ENCODE measurements at regions not wholly inside any gene's neighbourhood (a gene's known extent, or its start where the extent isn't known, plus 50 kb on each side); places are given as distances from the start of the nearest gene placed in this dataset.
A peak's percentile ranks its signal among the peaks of the same experiment; 100 is the strongest.

- no peak overlapping the region for H3K4me3 ChIP-seq
- DNase-seq (no peak), ATAC-seq (no peak)
- peaks cover 0 to 7% (median 0%) of the 10 kb centered on the region in 9 donors for H3K4me1 ChIP-seq
- H3K27me3 ChIP-seq = peaks cover 0 to 48% (median 0%) of the 10 kb centered on the region in 7 donors
- intact Hi-C loops (cut with DNase I) = no loop called here
- TF ChIP-seq, protein P1, sequence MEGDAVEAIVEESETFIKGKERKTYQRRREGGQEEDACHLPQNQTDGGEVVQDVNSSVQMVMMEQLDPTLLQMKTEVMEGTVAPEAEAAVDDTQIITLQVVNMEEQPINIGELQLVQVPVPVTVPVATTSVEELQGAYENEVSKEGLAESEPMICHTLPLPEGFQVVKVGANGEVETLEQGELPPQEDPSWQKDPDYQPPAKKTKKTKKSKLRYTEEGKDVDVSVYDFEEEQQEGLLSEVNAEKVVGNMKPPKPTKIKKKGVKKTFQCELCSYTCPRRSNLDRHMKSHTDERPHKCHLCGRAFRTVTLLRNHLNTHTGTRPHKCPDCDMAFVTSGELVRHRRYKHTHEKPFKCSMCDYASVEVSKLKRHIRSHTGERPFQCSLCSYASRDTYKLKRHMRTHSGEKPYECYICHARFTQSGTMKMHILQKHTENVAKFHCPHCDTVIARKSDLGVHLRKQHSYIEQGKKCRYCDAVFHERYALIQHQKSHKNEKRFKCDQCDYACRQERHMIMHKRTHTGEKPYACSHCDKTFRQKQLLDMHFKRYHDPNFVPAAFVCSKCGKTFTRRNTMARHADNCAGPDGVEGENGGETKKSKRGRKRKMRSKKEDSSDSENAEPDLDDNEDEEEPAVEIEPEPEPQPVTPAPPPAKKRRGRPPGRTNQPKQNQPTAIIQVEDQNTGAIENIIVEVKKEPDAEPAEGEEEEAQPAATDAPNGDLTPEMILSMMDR (IDR thresholded peaks at IDR 0.05) = no peak
- WGBS, 2 donors = 52 to 63% methylated on average over 11 of the region's 11 CpGs
- H3K9me3 ChIP-seq = no peaks in the 10 kb centered on the region
- H3K27ac ChIP-seq = no peak overlapping the region
- H3K36me3 ChIP-seq = no peaks in the 10 kb centered on the region
Observed at GRCh38 chrX:9333873-9334560, 130.8 kb upstream of the TBL1X start.

DNA sequence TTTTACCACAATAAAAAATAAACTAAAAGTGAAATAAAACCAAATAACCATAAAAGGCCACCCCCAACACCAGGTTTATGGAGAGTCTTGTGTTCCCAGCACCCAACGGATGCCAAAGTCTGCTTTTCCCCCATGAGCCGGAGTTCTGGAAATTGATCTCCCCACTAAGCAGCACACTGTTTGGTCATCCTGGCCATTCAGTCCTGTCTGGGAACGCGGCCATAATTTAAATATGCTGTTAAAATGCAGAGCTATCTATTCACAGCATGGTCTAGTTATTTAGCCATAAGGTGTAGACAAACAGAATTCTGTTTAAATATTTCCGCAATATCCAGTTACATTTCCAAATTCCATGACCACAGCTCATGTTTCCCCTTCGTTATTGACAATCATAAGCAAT, 129.6 kb upstream of the TBL1X start:
- ATAC-seq (no peak), DNase-seq (no peak)
- Histone ChIP-seq H3K4me3 (no peak overlapping the region), H3K4me1 (peaks cover 0 to 15% (median under 1%) of the 10 kb centered on the region in 9 donors), H3K27me3 (peaks cover 0 to 38% (median 0%) of the 10 kb centered on the region in 7 donors), H3K36me3 (no peaks in the 10 kb centered on the region), H3K9me3 (no peaks in the 10 kb centered on the region), H3K27ac (no peak overlapping the region)
- WGBS, 2 donors = 93 to 94% methylated on average over 6 of the region's 6 CpGs
- intact Hi-C loops (cut with DNase I) = no loop called here
- TF ChIP-seq, protein P1 (IDR thresholded peaks at IDR 0.05) = no peak

GRCh38 chrX:9336456-9336855, 128.4 kb upstream of the TBL1X start:
- no peak overlapping the region for H3K4me3 ChIP-seq
- peaks cover 0 to 27% (median 0%) of the 10 kb centered on the region in 7 donors for H3K27me3 ChIP-seq
- H3K27ac ChIP-seq = no peak overlapping the region
- intact Hi-C loops (cut with DNase I) = no loop called here
- no peaks in the 10 kb centered on the region for H3K9me3 ChIP-seq
- ATAC-seq (no peak), DNase-seq (no peak)
- peaks cover 0 to 28% (median 13%) of the 10 kb centered on the region in 9 donors for H3K4me1 ChIP-seq
- 64 to 79% methylated on average over 8 of the region's 8 CpGs for WGBS, 2 donors
- H3K36me3 ChIP-seq = no peaks in the 10 kb centered on the region
- TF ChIP-seq, protein P1 (IDR thresholded peaks at IDR 0.05) = no peak

GRCh38 chrX:9337046-9337445, 127.8 kb upstream of the TBL1X start:
- H3K27me3 ChIP-seq = peaks cover 0 to 21% (median 0%) of the 10 kb centered on the region in 7 donors
- TF ChIP-seq, protein P1 (IDR thresholded peaks at IDR 0.05) = no peak
- no peaks in the 10 kb centered on the region for H3K36me3 ChIP-seq
- ATAC-seq = peak in 2 of 8 donors; percentile 11 to 51
- DNase-seq = no peak
- 55 to 74% methylated on average over 4 to 5 of the region's 5 CpGs for WGBS, 2 donors
- intact Hi-C loops (cut with DNase I) = no loop called here
- no peaks in the 10 kb centered on the region for H3K9me3 ChIP-seq
- H3K4me3 ChIP-seq = no peak overlapping the region
- peaks cover 0 to 32% (median 17%) of the 10 kb centered on the region in 9 donors for H3K4me1 ChIP-seq
- no peak overlapping the region for H3K27ac ChIP-seq

Data from heart right ventricle (tissue), 16 donors.